ENCODE measurements at regions not wholly inside any gene's neighbourhood (a gene's known extent, or its start where the extent isn't known, plus 50 kb on each side); places are given as distances from the start of the nearest gene placed in this dataset.
"Not testable (repeated sequence)": the region's sequence is repeated elsewhere in the genome, so short reads cannot be mapped to it uniquely, and the experiment has no call there.

DNA sequence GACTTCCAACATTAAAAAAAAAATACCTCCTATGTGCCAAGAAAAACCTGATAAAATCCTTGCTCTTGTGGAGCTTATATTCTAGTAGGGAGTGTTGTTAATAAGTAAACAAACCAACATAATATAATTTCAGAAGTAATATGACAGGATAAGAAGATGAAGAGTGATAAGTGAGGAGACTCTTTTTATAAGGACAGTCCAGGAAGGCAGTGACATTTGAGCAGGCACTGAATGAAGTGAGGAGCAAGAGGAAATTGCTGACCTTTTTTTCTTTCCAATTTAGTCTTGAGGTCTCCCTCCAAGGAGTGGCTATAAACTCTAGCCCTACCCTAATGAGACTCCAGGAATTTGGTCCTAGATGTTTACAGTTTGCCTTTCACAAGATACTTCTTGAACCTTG lies 715.7 kb downstream of the SLITRK1 start:
- no peak overlapping the region for H3K4me3 ChIP-seq (ENCODE audit: low read depth, low read length)
- H2AFZ ChIP-seq (ENCODE audit: low read length, unreplicated experiment): no peak overlapping the region
- H3K4me1 ChIP-seq (ENCODE audit: control insufficient read depth, insufficient read depth, low read length, unreplicated experiment): no peaks in the 10 kb centered on the region
- no peaks in the 10 kb centered on the region for H3K36me3 ChIP-seq (ENCODE audit: insufficient read depth, low read length)
- no peak overlapping the region for H3K27ac ChIP-seq (ENCODE audit: low read depth, low read length)
- H3K79me2 ChIP-seq (ENCODE audit: control insufficient read depth, insufficient read depth, low read length, unreplicated experiment): no peaks in the 10 kb centered on the region
- no peaks in the 10 kb centered on the region for H3K27me3 ChIP-seq (ENCODE audit: insufficient read depth, low read length)

DNA sequence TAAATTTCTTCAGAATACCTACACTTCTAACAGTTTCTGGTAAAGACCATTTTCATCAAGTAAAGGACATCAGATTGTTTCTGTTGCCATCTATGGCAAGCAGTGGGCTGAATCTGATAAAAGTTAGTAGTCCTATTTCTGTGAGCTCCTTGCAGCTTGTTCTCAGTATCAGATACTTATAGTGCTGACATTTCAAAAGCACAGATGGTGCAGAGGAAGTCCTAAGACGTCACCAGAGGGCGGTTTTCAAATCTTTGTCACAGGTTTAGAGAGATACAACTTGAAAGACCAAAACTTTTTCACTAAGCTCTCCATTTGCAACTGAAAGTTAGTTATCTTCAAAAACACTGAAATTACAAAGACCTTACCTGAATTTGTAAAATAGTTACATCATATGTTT lies 719.8 kb downstream of the SLITRK1 start:
- Histone ChIP-seq H3K4me3 (ENCODE audit: low read depth, low read length) (no peak overlapping the region), H3K27me3 (ENCODE audit: insufficient read depth, low read length) (no peaks in the 10 kb centered on the region), H3K36me3 (ENCODE audit: insufficient read depth, low read length) (no peaks in the 10 kb centered on the region), H2AFZ (ENCODE audit: low read length, unreplicated experiment) (no peak overlapping the region), H3K79me2 (ENCODE audit: control insufficient read depth, insufficient read depth, low read length, unreplicated experiment) (no peaks in the 10 kb centered on the region), H3K27ac (ENCODE audit: low read depth, low read length) (no peak overlapping the region), H3K4me1 (ENCODE audit: control insufficient read depth, insufficient read depth, low read length, unreplicated experiment) (no peaks in the 10 kb centered on the region)

DNA sequence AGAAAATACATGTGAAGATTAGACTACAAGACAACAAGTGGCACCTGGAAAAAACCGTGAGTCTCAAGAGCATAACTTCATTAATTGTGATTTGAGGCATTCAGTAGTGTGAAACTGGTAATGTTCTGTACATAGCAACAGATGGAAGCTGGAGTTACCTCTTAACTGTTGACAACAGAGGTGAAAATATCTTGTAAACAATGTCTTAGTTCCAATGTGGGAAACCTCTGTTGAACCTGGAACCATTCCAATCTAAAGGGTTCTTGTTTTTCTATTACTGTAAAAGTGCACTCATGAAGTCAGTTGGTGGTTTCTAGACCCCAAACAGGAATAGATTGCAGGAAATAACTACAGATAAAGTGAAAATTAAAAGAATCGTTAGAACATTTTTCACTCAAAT lies 728.4 kb downstream of the SLITRK1 start:
- H3K4me1 ChIP-seq (ENCODE audit: control insufficient read depth, insufficient read depth, low read length, unreplicated experiment): no peaks in the 10 kb centered on the region
- no peaks in the 10 kb centered on the region for H3K36me3 ChIP-seq (ENCODE audit: insufficient read depth, low read length)
- no peak overlapping the region for H2AFZ ChIP-seq (ENCODE audit: low read length, unreplicated experiment)
- no peak overlapping the region for H3K27ac ChIP-seq (ENCODE audit: low read depth, low read length)
- no peak overlapping the region for H3K4me3 ChIP-seq (ENCODE audit: low read depth, low read length)
- H3K27me3 ChIP-seq (ENCODE audit: insufficient read depth, low read length): no peaks in the 10 kb centered on the region
- H3K79me2 ChIP-seq (ENCODE audit: control insufficient read depth, insufficient read depth, low read length, unreplicated experiment): no peaks in the 10 kb centered on the region

DNA sequence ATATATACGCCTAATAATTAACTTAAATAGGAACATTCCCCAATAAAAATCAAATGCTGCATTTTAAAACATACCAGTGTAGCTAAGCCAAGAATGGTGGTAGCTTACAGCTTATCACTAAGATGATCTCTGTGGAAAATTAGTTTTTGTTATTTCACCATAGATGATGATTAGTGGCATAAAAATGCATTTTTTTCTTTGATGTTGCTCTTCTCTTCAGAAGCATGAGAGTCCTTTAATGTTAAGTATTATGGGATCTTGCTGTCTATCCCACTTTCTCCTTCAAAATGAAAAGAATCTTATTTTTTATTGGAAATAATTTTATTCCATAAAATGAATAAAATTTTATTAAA lies 731.0 kb downstream of the SLITRK1 start:
- Histone ChIP-seq H3K4me1 (ENCODE audit: control insufficient read depth, insufficient read depth, low read length, unreplicated experiment) (no peaks in the 10 kb centered on the region), H3K27ac (ENCODE audit: low read depth, low read length) (no peak overlapping the region), H3K36me3 (ENCODE audit: insufficient read depth, low read length) (no peaks in the 10 kb centered on the region), H3K27me3 (ENCODE audit: insufficient read depth, low read length) (no peaks in the 10 kb centered on the region), H3K4me3 (ENCODE audit: low read depth, low read length) (no peak overlapping the region), H3K79me2 (ENCODE audit: control insufficient read depth, insufficient read depth, low read length, unreplicated experiment) (no peaks in the 10 kb centered on the region), H2AFZ (ENCODE audit: low read length, unreplicated experiment) (no peak overlapping the region)

DNA sequence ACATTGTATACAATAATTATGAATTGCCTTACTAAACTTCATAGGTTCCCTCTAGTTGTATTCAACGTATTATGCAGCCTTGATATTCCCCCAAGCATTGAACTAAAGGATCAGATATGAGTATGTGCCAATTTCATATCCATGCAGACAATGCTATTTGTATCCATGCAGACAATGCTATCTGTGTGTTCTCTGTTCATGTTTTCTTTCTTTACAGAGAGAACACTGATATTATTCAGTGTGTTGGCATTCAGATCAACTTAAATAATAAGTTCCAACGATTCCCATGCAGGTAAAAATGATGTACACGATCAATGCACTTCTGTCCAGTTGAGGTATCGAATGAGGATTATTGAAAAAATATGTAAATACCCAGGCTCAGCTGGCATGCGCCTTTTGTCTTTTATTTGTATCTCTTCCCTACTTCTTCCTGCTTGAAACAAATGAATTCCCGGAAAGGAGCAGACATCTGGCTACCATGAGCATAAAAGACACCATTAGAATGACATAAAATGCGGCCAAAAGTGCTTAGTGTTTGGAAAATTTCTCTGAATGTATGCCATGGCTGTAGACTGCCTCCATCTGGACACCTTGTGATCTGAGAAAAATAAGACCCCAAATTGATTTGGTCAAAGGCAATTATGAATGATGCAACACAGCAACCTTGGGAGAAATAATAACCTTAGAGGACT lies 731.5 kb downstream of the SLITRK1 start:
- no peaks in the 10 kb centered on the region for H3K27me3 ChIP-seq (ENCODE audit: insufficient read depth, low read length)
- H3K4me3 ChIP-seq (ENCODE audit: low read depth, low read length): no peak overlapping the region
- H3K36me3 ChIP-seq (ENCODE audit: insufficient read depth, low read length): no peaks in the 10 kb centered on the region
- H3K27ac ChIP-seq (ENCODE audit: low read depth, low read length): no peak overlapping the region
- H3K79me2 ChIP-seq (ENCODE audit: control insufficient read depth, insufficient read depth, low read length, unreplicated experiment): no peaks in the 10 kb centered on the region
- H3K4me1 ChIP-seq (ENCODE audit: control insufficient read depth, insufficient read depth, low read length, unreplicated experiment): no peaks in the 10 kb centered on the region
- no peak overlapping the region for H2AFZ ChIP-seq (ENCODE audit: low read length, unreplicated experiment)

DNA sequence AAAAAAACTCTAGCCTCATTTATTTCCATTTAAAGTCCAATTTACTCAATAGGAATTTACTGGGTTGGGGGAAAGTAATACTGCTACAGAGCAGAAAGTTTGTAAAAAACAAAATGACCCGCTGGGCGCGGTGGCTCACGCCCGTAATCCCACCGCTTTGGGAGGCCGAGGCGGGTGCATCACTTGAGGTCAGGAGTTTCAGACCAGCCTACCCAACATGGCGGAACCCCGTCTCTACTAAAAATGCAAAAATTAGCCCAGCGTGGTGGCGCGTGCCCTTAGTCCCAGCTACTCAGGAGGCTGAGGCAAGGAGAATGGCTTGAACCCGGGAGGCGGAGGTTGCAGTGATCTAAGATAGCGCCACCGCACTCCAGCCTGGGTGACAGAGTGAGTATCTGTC lies 745.6 kb downstream of the SLITRK1 start:
- no peak overlapping the region for H2AFZ ChIP-seq (ENCODE audit: low read length, unreplicated experiment)
- no peaks in the 10 kb centered on the region for H3K79me2 ChIP-seq (ENCODE audit: control insufficient read depth, insufficient read depth, low read length, unreplicated experiment)
- H3K36me3 ChIP-seq (ENCODE audit: insufficient read depth, low read length): no peaks in the 10 kb centered on the region
- H3K27me3 ChIP-seq (ENCODE audit: insufficient read depth, low read length): no peaks in the 10 kb centered on the region
- H3K27ac ChIP-seq (ENCODE audit: low read depth, low read length): no peak overlapping the region
- no peak overlapping the region for H3K4me3 ChIP-seq (ENCODE audit: low read depth, low read length)
- no peaks in the 10 kb centered on the region for H3K4me1 ChIP-seq (ENCODE audit: control insufficient read depth, insufficient read depth, low read length, unreplicated experiment)

DNA sequence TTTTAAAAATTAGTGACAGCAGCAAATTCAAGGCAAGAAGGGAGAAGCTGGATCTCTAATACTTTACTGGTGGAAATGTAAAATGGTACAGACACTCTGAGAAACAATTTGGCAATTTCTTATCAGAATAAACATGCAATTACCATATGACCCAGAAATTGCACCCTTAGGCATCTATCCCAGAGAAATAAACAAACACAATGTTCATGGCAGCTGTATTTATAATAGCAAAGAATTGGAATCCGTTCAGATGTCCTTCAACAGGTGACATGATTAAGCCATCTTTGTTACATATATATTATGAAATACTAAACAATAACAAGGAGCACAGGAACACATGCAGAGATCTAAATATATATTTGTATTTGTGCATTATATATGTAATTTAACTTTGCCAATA lies 756.5 kb downstream of the SLITRK1 start:
- Histone ChIP-seq H2AFZ (ENCODE audit: low read length, unreplicated experiment) (no peak overlapping the region), H3K4me3 (ENCODE audit: low read depth, low read length) (no peak overlapping the region), H3K27me3 (ENCODE audit: insufficient read depth, low read length) (no peaks in the 10 kb centered on the region), H3K79me2 (ENCODE audit: control insufficient read depth, insufficient read depth, low read length, unreplicated experiment) (no peaks in the 10 kb centered on the region), H3K36me3 (ENCODE audit: insufficient read depth, low read length) (no peaks in the 10 kb centered on the region), H3K27ac (ENCODE audit: low read depth, low read length) (no peak overlapping the region), H3K4me1 (ENCODE audit: control insufficient read depth, insufficient read depth, low read length, unreplicated experiment) (no peaks in the 10 kb centered on the region)

DNA sequence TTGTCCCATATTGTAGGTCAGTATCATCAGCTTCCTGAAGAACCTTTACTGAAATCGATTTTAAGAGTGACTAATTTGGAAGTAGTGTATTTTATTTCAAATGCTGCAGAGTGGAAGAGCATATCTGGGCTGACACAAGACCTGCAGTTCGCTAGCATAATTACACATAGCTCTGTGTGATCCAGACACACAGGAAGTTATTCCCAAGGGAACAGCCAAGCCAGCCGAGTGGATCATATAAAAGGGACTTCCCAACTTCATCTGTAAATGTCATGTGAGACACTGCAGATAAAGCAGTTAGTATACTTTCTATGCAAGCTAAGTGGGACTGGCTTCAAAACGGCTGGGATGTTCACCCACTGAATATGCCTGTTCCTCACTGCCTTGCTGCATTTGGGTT lies 760.4 kb downstream of the SLITRK1 start:
- H3K36me3 ChIP-seq (ENCODE audit: insufficient read depth, low read length): no peaks in the 10 kb centered on the region
- no peak overlapping the region for H3K4me3 ChIP-seq (ENCODE audit: low read depth, low read length)
- H3K4me1 ChIP-seq (ENCODE audit: control insufficient read depth, insufficient read depth, low read length, unreplicated experiment): no peaks in the 10 kb centered on the region
- H3K79me2 ChIP-seq (ENCODE audit: control insufficient read depth, insufficient read depth, low read length, unreplicated experiment): no peaks in the 10 kb centered on the region
- H3K27ac ChIP-seq (ENCODE audit: low read depth, low read length): no peak overlapping the region
- H3K27me3 ChIP-seq (ENCODE audit: insufficient read depth, low read length): no peaks in the 10 kb centered on the region
- no peak overlapping the region for H2AFZ ChIP-seq (ENCODE audit: low read length, unreplicated experiment)

DNA sequence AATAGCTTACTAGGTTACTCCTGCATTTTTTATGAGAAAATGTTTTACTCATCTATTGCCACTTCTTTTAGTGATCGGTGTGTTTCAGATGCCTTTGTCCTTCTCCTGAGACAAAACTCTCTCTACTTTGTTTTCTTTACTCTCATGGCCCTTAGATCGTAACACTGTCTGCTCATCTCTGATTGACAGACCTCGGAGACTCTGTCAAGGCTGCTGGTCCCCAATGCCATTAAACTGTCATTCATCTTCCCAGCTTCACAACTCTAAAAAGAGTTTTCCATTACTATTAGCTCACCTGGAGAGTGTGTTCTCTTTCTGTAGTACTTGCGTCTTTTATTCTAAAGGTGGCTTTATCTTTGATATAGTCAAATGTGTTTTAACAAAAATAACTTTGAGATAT lies 765.2 kb downstream of the SLITRK1 start:
- no peak overlapping the region for H3K4me3 ChIP-seq (ENCODE audit: low read depth, low read length)
- H3K27ac ChIP-seq (ENCODE audit: low read depth, low read length): no peak overlapping the region
- H3K4me1 ChIP-seq (ENCODE audit: control insufficient read depth, insufficient read depth, low read length, unreplicated experiment): no peaks in the 10 kb centered on the region
- H3K27me3 ChIP-seq (ENCODE audit: insufficient read depth, low read length): no peaks in the 10 kb centered on the region
- no peaks in the 10 kb centered on the region for H3K79me2 ChIP-seq (ENCODE audit: control insufficient read depth, insufficient read depth, low read length, unreplicated experiment)
- no peak overlapping the region for H2AFZ ChIP-seq (ENCODE audit: low read length, unreplicated experiment)
- no peaks in the 10 kb centered on the region for H3K36me3 ChIP-seq (ENCODE audit: insufficient read depth, low read length)

DNA sequence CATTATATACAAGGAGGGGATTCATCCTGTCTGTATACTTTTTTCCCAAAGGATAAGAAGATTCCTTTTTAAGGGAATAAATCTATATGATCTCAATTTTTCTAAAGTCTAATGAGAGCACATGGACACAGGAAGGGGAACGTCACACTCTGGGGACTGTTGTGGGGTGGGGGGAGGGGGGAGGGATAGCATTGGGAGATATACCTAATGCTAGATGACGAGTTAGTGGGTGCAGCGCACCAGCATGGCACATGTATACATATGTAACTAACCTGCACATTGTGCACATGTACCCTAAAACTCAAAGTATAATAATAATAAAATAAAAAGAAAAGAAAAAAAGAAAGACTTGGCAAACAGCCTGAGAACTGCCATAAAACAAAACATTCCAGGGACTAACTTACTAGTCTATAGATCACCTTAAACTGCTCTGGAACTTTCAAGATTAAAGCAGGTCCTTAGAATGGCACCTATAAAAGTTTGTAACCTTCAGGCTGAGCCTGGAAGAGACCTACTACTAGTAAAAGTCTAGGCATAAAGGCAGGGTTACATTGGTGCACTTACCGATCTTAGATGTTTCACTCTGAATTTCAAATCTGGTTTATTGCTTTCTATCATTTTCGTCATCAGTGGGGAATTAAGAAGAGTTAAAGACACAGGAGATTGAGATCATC lies 780.6 kb downstream of the SLITRK1 start:
- H3K27me3 ChIP-seq (ENCODE audit: insufficient read depth, low read length); H3K36me3 ChIP-seq (ENCODE audit: insufficient read depth, low read length); H3K27ac ChIP-seq (ENCODE audit: low read depth, low read length); H3K4me1 ChIP-seq (ENCODE audit: control insufficient read depth, insufficient read depth, low read length, unreplicated experiment); H3K4me3 ChIP-seq (ENCODE audit: low read depth, low read length); H2AFZ ChIP-seq (ENCODE audit: low read length, unreplicated experiment); H3K79me2 ChIP-seq (ENCODE audit: control insufficient read depth, insufficient read depth, low read length, unreplicated experiment): not testable (repeated sequence)

DNA sequence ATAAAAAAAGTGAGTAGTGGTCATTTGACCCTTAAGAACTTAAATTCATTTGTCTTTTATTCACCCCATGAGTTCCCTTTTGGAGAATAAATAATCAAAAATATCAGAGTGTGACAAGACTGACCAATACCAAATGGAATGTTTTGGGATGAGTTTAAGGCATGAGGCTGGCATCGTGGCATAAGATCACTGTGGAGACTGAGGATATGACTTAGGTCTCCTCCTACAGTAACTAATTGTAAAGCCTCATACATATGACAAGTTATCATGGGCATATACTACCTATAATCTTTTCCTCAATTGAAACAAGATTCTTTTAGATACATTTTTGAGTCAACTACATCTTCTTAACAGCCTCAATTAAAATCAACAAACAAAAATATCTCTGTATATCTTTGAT lies 782.0 kb downstream of the SLITRK1 start:
- no peaks in the 10 kb centered on the region for H3K4me1 ChIP-seq (ENCODE audit: control insufficient read depth, insufficient read depth, low read length, unreplicated experiment)
- no peak overlapping the region for H3K4me3 ChIP-seq (ENCODE audit: low read depth, low read length)
- no peak overlapping the region for H2AFZ ChIP-seq (ENCODE audit: low read length, unreplicated experiment)
- H3K79me2 ChIP-seq (ENCODE audit: control insufficient read depth, insufficient read depth, low read length, unreplicated experiment): no peaks in the 10 kb centered on the region
- no peaks in the 10 kb centered on the region for H3K36me3 ChIP-seq (ENCODE audit: insufficient read depth, low read length)
- no peak overlapping the region for H3K27ac ChIP-seq (ENCODE audit: low read depth, low read length)
- no peaks in the 10 kb centered on the region for H3K27me3 ChIP-seq (ENCODE audit: insufficient read depth, low read length)

All from ACC112 (cell line).